Fibroblast of skin of back (primary cell): ENCODE measurements at regions not wholly inside any gene's neighbourhood (a gene's known extent, or its start where the extent isn't known, plus 50 kb on each side); places are given as distances from the start of the nearest gene placed in this dataset.
"Not testable (repeated sequence)": the region's sequence is repeated elsewhere in the genome, so short reads cannot be mapped to it uniquely, and the experiment has no call there.

Source experiments
- DNase-seq: peaks from one replicate; pipeline ENCODE4 v3.0.0-alpha.2; 2013

- peak; percentile 76 for DNase-seq
Measured at GRCh38 chr1:70760154-70760553, 287.5 kb downstream of the PTGER3 start.

GRCh38 chr1:70762386-70762785 is 285.2 kb downstream of the PTGER3 start:
- no peak for DNase-seq

DNA sequence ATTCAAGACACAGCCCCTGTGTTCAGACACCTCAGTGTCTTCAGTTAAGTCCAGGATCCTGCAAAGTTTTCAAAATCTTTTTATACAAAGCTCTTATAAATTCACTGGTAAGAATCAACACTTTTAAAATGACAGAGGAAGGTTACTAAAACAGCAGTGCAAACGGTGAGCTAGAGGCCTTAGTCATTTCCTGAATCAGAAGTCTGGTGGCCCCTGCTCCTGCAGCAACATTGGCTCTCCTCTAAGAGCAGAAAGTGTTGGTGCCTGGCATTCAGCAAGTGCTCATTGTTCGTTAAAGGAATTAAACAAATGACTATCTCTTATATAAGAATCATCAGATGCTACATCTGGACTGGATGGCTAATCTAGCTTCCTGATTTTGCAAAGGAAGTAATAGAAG is 282.9 kb downstream of the PTGER3 start:
- DNase-seq, result peak; percentile 50

GRCh38 chr1:70767377-70767776 is 280.2 kb downstream of the PTGER3 start:
- DNase-seq, result peak; percentile 85

- peak; percentile 63 for DNase-seq
Measured at GRCh38 chr1:70768216-70768615, 279.4 kb downstream of the PTGER3 start.

DNA sequence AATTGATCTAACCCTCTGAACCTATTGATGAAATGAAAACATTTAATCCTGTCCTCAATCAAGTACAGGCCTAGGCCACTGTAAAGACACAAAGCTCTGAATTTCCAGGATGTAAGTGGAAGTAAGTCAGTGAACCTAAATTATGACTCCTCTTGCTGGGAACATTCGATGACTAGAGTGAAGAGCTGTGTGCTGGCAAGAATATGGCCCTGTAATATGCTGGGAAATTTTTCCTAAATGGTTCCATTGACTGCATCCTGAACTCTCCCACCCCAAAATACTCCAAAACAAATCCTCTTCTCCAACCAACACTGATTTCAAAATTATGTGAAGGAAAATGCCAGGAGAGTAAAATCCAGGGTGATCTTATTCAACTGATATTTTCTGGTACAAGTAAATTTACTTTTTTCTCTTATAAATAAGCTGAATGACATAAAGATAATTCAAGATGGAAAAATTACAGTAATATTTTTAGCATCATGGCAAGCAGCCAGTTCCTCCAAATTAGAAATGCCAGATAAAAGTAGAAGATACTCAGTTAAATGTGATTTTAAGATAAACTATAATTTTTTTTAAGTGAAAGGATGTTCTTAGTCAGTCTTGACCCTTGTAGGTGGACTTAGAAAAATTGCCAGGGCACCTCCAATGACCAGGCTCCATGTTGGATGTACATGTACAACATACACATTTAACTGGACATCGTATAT is 269.4 kb downstream of the PTGER3 start:
- DNase-seq, result no peak

GRCh38 chr1:70778934-70779333 is 268.7 kb downstream of the PTGER3 start:
- no peak for DNase-seq

DNA sequence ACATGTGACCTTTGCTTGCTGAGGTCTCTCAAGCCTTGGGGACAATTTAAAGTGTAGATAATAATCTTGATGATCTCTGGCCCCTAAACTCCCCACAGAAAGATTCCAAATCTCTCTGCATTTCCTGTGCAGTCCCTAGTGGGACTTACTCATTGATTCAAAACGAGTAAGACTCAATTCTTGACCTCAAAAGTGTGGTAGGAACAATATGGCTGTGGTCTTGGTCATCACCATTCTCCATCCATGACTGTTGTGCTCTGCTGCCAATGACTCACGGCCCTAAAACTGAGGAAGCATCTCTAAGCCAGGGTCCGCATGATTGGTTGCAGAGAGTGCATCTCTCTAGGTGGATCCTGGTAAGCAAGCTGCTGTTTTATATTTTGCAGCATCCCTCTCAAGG is 268.0 kb downstream of the PTGER3 start:
- peak; percentile 89 for DNase-seq

DNA sequence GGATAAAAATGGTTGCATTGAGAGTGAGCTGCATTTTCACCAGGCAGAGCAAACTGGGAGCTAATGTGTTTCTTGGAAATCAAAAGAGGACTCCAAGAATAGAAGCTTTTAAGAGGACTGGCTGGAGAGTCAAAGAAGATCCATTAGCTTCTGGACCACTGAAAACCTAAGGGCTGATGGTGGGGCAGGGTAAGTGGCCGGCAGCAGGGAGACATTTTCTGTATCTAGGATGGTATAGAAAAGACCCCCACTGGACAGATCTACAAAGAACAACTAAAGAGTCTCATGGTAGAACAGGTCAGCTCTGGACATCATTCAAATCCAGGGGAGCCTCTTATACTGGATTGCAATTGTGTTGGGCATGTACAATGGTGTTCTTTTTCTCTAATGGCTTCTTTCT is 262.3 kb downstream of the PTGER3 start:
- no peak for DNase-seq

- DNase-seq, result no peak
Measured at GRCh38 chr1:70790232-70790923, 257.2 kb downstream of the PTGER3 start.

DNA sequence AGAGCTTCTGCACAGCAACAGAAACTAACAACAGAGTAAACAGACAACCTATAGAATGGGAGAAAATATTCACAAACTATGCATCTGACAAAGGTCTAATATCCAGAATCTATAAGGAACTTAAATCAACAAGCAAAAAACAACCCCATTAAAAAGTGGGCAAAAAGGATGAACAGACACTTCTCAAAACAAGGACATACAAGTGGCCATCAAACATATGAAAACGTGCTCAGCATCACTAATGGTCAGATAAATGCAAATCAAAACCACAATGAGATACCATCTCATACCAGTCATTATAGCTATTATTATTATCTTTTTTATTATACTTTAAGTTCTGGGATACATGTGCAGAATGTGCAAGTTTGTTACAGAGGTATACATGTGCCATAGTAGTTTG is 252.6 kb downstream of the PTGER3 start:
- DNase-seq, result not testable (repeated sequence)

GRCh38 chr1:70796298-70796697 is 251.3 kb downstream of the PTGER3 start:
- not testable (repeated sequence) for DNase-seq

- not testable (repeated sequence) for DNase-seq
Measured at GRCh38 chr1:70802625-70803024, 245.0 kb downstream of the PTGER3 start.

DNA sequence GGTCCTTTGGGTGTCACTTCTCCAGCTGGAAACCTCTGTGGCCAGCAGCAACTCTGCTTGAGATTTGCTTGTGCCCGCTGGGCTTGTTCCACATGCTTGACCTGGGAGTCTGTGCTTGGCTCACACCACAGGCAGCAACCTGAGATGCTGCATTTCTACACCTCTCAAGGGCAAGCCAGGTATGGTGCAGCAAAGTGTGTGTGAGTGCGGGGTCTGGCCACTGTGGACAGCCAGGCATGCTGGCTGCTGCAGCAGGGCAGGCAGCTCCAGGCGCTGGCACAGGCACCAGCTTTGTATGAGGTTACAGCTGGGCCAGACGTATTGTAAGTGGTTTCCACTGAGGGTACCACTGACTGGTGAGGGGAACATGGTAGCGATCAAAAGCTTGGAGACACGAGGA is 242.0 kb downstream of the PTGER3 start:
- DNase-seq, result no peak

GRCh38 chr1:70807088-70807664 is 240.4 kb downstream of the PTGER3 start:
- no peak for DNase-seq

DNA sequence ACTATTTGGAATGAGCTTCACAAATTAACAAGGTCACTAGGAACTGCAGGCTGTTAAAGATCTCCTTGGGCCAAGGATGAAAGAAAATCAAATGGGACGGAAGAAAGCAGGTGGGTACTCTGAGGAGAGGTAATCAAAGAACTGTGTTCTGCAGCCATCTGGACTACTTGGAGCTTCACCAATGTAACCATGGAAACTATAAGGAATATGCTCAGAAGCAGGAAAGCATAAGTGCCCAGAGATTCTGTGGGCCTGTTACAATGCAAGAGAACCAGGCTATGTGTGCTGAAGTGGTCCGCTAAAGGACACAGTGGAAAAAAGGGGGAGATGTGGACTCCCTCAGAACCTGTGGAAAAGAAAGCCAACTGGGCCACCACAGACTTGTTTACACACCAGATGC is 238.5 kb downstream of the PTGER3 start:
- no peak for DNase-seq

DNA sequence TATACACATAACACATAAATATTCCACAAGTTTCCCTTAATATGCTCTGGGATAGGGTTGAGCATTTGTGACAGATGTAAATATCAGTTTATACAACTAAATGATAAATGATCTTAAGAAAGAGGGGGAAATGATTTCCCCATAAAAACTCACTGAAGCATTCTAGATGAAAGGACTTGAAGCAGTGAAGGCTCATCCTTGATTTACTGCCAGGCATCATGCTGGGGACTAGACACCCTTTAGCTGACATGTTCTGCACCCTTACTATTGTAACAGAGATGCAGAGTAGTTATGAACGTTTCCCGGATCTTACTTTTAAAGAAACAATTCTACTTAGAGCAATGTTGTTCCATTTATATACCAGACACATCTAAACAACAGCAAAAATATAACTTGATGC is 235.8 kb downstream of the PTGER3 start:
- DNase-seq, result no peak

DNA sequence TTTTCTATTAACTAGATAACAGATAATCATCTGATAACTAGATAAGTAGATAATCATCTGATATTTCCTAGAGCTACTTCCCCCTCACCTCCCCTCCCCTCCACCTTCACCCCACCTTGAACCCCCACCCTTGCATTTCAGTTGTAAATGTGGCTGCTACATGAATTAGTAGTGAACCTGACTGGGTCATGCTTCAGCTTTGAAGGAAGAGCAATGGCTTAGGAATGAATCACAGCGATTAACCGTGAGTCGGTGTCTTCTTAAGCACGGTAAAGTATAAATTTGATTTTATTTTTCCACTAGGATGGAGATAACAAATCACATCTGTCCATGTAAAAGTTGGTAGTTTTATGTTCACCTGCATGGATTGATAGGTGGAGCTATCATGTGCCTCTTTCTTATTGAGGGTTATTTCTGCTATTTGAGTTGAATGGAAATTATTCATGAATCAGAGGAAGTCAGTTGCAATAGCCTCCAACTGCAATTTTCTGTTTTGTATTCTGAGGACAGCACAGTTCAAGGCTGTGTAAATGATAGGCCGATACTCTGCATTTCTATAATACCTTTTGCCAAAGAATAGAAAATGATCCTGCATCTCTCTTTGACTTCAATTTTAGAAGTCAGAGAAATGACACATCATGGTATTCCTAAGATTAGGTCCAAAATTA is 235.0 kb downstream of the PTGER3 start:
- DNase-seq, result no peak

GRCh38 chr1:70818401-70818800 is 229.2 kb downstream of the PTGER3 start:
- peak; percentile 35 for DNase-seq

DNA sequence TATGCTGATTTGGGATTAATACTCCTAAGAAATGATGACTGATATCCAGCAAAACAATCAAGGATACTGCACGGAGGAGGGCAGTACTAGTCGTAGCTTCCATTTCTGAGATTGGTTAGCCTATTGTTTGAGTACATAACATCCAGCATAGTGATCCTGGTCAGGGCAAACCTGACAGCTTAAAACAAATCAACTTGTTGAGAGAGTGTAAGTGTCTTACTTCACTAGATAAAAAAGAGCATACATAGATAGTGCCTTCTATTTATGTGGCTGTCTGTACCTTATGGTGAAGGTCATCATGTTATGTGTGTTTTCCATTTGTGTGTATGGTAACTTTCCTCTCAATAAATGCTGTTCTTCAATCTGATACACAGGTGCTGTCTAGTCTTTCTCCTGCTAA is 228.4 kb downstream of the PTGER3 start:
- no peak for DNase-seq

DNA sequence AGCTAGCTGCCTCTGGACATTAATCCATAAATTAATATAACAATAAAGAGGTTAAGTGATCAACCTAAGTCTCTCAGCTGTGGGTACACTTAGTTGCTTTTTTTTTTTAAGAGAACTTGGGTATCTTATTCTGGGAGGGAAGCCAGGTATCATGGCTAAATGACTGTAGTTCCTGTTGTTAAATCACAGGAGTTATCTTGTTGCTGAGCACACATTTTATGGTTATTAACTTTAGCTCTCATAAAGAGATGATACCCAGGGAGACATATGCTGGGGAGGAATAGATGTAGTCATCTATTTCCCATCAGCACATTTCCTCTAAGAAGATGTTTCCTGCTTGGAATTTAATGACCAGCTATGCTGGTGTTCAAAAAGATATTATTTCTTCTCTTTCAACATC is 227.8 kb downstream of the PTGER3 start:
- no peak for DNase-seq

GRCh38 chr1:70820396-70820795 is 227.2 kb downstream of the PTGER3 start:
- DNase-seq, result no peak

DNA sequence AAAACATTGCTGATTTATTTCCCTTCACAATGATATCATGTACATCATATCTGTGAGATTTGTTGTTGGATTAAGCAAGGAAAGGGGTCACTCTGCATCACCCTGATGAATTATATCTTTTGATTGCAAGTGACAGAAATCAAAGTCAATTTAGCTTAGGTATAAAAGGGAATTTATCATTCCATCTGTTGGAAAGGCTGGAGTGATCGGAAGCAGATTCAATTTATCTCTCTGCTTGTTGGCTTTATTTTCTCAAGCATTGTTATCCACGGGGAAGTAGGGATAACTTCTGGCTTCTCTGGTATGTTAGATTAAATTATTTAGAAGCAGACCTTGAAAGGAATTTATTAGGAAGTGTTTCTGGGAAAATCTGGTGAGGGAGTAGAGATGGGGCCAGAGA is 226.6 kb downstream of the PTGER3 start:
- no peak for DNase-seq

DNA sequence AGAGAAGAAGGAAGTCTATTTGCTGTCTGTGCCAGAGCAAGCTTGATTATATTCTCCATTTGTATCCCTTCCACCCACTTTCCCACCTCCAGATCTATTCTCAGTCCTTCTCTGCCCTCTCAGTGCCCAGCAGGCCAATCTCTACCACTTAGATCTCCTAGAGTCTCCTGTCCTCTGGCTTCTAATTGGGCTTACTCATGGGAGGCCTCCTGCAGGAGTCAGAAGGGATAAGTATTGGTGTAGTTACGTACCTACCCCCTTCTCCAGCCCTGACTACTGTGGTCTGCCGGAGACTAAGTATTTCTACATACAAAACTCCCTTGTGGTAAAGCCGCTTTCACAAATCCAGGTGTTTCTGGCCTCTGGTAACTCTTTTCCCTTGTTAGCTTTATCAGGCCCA is 221.2 kb downstream of the PTGER3 start:
- no peak for DNase-seq
